HCT116 (cell line): ENCODE measurements at regions not wholly inside any gene's neighbourhood (a gene's known extent, or its start where the extent isn't known, plus 50 kb on each side); places are given as distances from the start of the nearest gene placed in this dataset.

Experiments used
- ATAC-seq: fragments of 200-7000 bp; cut with Tn5 transposase; 2 replicates; pipeline ENCODE4 v1.9.1; 2020; ENCODE audit warnings: mild to moderate bottlenecking, moderate library complexity
- BruUV-seq: library from RNA; stranded (reverse); fragments of 400-500 nt; replicated peaks from 2 replicates; lab custom pipeline; 2021; lab: Mats Ljungman, UMichigan
- CTCF ChIA-PET: fragments of 300-600 bp; sonication (Branson Sonifier 250); formaldehyde crosslinking; loops from one replicate; lab custom pipeline; 2021; ENCODE audit warnings: antibody characterized with exemption; lab: Charles Lee
- POLR2A ChIA-PET: fragments of 300-600, 350-600 bp; sonication (Branson Sonifier 250); formaldehyde crosslinking; loops from one replicate; lab custom pipeline; 2021; ENCODE audit warnings: antibody characterized with exemption; lab: Charles Lee
- RAD21 ChIA-PET, 2 experiments: fragments of 300-600 bp; sonication (Branson Sonifier 250); formaldehyde crosslinking; loops; one replicate each; lab custom pipeline; 2023; ENCODE audit warnings: low total read pairs in 2 of 2; ENCODE audit not compliant: uncharacterized antibody in 2 of 2, unreplicated experiment in 2 of 2, low non-redundant PET in 1 of 2; lab: Charles Lee
- DNase-seq: peaks from one replicate; pipeline ENCODE4 v3.0.0-alpha.2; 2010; ENCODE audit warnings: low read depth, low spot score
- H2AFZ ChIP-seq: fragments of 200-600 bp; shearing (Covaris generic), sonication (generic); 2 replicates; pipeline ENCODE4 v1.6.1; 2017; ENCODE audit warnings: low read depth, mixed run types, mixed read lengths, antibody characterized with exemption, low read length; ENCODE audit not compliant: poor library complexity, severe bottlenecking
- H3K27ac ChIP-seq: 2 replicates; pipeline ENCODE4 v1.5.1; 2012; ENCODE audit warnings: low read depth, low read length
- H3K27me3 ChIP-seq: fragments of 200-600 bp; sonication (generic); 2 replicates; pipeline ENCODE4 v1.6.1; 2016; ENCODE audit warnings: mixed run types, low read length, mixed read lengths; ENCODE audit not compliant: insufficient read depth
- H3K36me3 ChIP-seq, 2 experiments: fragments of 200-500 bp in 1 of 2; fragments of 200-600 bp in 1 of 2; sonication (Bioruptor generic) in 1 of 2; sonication (generic) in 1 of 2; 2 replicates each; pipeline versions ENCODE4 v1.5.1 to v1.6.1; 2014 to 2016; ENCODE audit warnings: low read length in 2 of 2, inconsistent platforms in 1 of 2, mixed read lengths in 1 of 2, mixed run types in 1 of 2; ENCODE audit not compliant: insufficient read depth in 2 of 2, control insufficient read depth in 1 of 2
- H3K4me1 ChIP-seq, 2 experiments: fragments of 200-600 bp in 1 of 2; sonication (generic) in 1 of 2; 2 replicates each; pipeline versions ENCODE4 v1.5.1 to v1.6.1; 2012 to 2017; ENCODE audit warnings: low read length in 2 of 2, inconsistent platforms in 1 of 2, mild to moderate bottlenecking in 1 of 2, mixed read lengths in 1 of 2, mixed run types in 1 of 2, moderate library complexity in 1 of 2; ENCODE audit not compliant: insufficient read depth in 2 of 2, control insufficient read depth in 1 of 2
- H3K4me2 ChIP-seq: fragments of 200-600 bp; sonication (generic); 2 replicates; pipeline ENCODE4 v1.6.1; 2017; ENCODE audit warnings: mixed run types, low read length, mixed read lengths
- H3K4me3 ChIP-seq, 2 experiments: fragments of 200-600 bp in 1 of 2; sonication (generic) in 1 of 2; replicated peaks in 1 of 2; 2 replicates each; pipeline ENCODE4 v1.5.1; 2011 to 2016; ENCODE audit warnings: low read length in 2 of 2, control low read depth in 1 of 2, low read depth in 1 of 2, mild to moderate bottlenecking in 1 of 2, mixed read lengths in 1 of 2, mixed run types in 1 of 2
- H3K79me2 ChIP-seq: fragments of 200-600 bp; sonication (generic); 2 replicates; pipeline ENCODE4 v1.6.1; 2017; ENCODE audit warnings: mild to moderate bottlenecking, mixed run types, low read length, moderate library complexity, mixed read lengths; ENCODE audit not compliant: insufficient read depth
- H3K9ac ChIP-seq: fragments of 200-600 bp; sonication (generic); 2 replicates; pipeline ENCODE4 v1.6.1; 2016; ENCODE audit warnings: low read length, mixed read lengths
- H3K9me2 ChIP-seq: fragments of 200-600 bp; sonication (generic), shearing (Covaris generic); 2 replicates; pipeline ENCODE4 v1.6.1; 2017; ENCODE audit warnings: mixed run types, mild to moderate bottlenecking, moderate library complexity; ENCODE audit not compliant: insufficient read depth
- H3K9me3 ChIP-seq, 2 experiments: fragments of 200-500 bp in 1 of 2; fragments of 200-600 bp in 1 of 2; sonication (Bioruptor generic) in 1 of 2; sonication (generic) in 1 of 2; 2 replicates each; pipeline ENCODE4 v1.6.1; 2014 to 2017; ENCODE audit warnings: low read length in 2 of 2, mixed read lengths in 2 of 2, inconsistent platforms in 1 of 2, low read depth in 1 of 2, mild to moderate bottlenecking in 1 of 2, mixed run types in 1 of 2, moderate library complexity in 1 of 2; ENCODE audit not compliant: control insufficient read depth in 1 of 2, insufficient read depth in 1 of 2
- H4K20me1 ChIP-seq: fragments of 200-600 bp; sonication (generic), shearing (Covaris generic); 2 replicates; pipeline ENCODE4 v1.6.1; 2017; ENCODE audit warnings: mixed run types, mild to moderate bottlenecking, moderate library complexity; ENCODE audit not compliant: insufficient read depth
- EZH2 ChIP-seq: fragments of 200-600 bp; sonication (generic); IDR thresholded peaks from 2 replicates; pipeline ENCODE4 v1.6.1; 2017; ENCODE audit warnings: antibody characterized with exemption, mixed run types
- JUND ChIP-seq: IDR thresholded peaks from 2 replicates; pipeline ENCODE4 v1.6.1; 2012
- POLR2A ChIP-seq: IDR thresholded peaks from 2 replicates; pipeline ENCODE4 v1.7.0; 2011; ENCODE audit warnings: borderline replicate concordance; ENCODE audit not compliant: insufficient read depth, insufficient read length; ENCODE audit errors: extremely low read depth
- SIN3A ChIP-seq: IDR thresholded peaks from 2 replicates; pipeline ENCODE4 v1.6.1; 2012; ENCODE audit warnings: low read depth
- SRF ChIP-seq: IDR thresholded peaks from 2 replicates; pipeline ENCODE4 v1.6.1; 2012; ENCODE audit warnings: low read depth
- TCF7L2 ChIP-seq: IDR thresholded peaks from 2 replicates; pipeline ENCODE4 v1.7.0; 2011; ENCODE audit warnings: borderline replicate concordance, inconsistent platforms; ENCODE audit not compliant: insufficient read depth, insufficient read length; ENCODE audit errors: extremely low read depth
- YY1 ChIP-seq: IDR thresholded peaks from 2 replicates; pipeline ENCODE4 v1.6.1; 2011; ENCODE audit warnings: low read length, low read depth, moderate library complexity, mild to moderate bottlenecking; ENCODE audit not compliant: insufficient replicate concordance; ENCODE audit errors: extremely low read depth
- ZFX ChIP-seq: fragments of 450-650 bp; IDR thresholded peaks from 2 replicates; pipeline ENCODE4 v1.6.1; 2017
- ZNF274 ChIP-seq: fragments of 200-500 bp; sonication (Bioruptor generic); IDR thresholded peaks from 2 replicates; pipeline ENCODE4 v1.6.1; 2014; ENCODE audit warnings: mild to moderate bottlenecking, low read depth, low read length, inconsistent platforms
- intact Hi-C: fragments of 100-400 bp; cut with micrococcal nuclease; formaldehyde crosslinking; loops from 2 replicates; pipeline ENCODE4 v1.10.0; 2022
- TF ChIP-seq, protein P1 (sequence below): IDR thresholded peaks from 2 replicates; pipeline ENCODE4 v1.6.1; 2012
- TF ChIP-seq, protein P2 (sequence below), 3 experiments: fragments of 200-600 bp in 1 of 3; sonication (generic) in 1 of 3; IDR thresholded peaks in 2 of 3; conservative IDR thresholded peaks in 1 of 3; 2 replicates each; pipeline ENCODE4 v1.5.1; 2012 to 2017; ENCODE audit warnings: low read depth in 2 of 3, low read length in 2 of 3, antibody characterized with exemption in 1 of 3, borderline replicate concordance in 1 of 3, control low read depth in 1 of 3, mild to moderate bottlenecking in 1 of 3, mixed read lengths in 1 of 3, mixed run types in 1 of 3, moderate library complexity in 1 of 3; ENCODE audit not compliant: insufficient read depth in 1 of 3
- TF ChIP-seq, protein P3 (sequence below): IDR thresholded peaks from 2 replicates; pipeline ENCODE4 v1.6.1; 2012; ENCODE audit warnings: low read depth
- TF ChIP-seq, protein P4 (sequence below): IDR thresholded peaks from 2 replicates; pipeline ENCODE4 v1.6.1; 2012

DNA sequence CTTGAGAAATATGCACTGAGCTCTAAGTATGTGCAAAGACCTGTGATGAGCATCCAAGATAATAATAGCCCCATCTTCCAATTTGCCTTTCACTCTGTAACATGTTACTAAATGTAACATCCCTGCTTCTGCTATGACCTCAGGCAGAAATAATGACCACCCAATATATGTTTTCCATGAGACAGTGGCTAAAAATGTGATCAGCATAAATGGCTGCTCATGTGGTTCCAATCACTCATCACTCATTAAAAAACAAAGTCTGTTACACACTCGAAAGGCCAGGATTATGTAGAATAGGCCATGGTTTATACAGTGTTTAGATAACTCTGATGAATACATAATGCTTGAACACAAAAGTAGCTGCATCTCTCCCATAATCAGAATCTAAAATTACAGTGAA lies 71.4 kb upstream of the MOCS2 start:
- Histone ChIP-seq H4K20me1 (no peaks in the 10 kb centered on the region), H3K27me3 (no peaks in the 10 kb centered on the region), H3K4me3 (no peak overlapping the region), H2AFZ (no peak overlapping the region), H3K4me2 (no peak overlapping the region), H3K4me1 (no peaks in the 10 kb centered on the region), H3K9me2 (no peaks in the 10 kb centered on the region), H3K36me3 (no peaks in the 10 kb centered on the region), H3K9ac (no peak overlapping the region), H3K79me2 (no peaks in the 10 kb centered on the region), H3K27ac (no peak overlapping the region), H3K9me3 (no peaks in the 10 kb centered on the region)
- intact Hi-C loops = no loop called here
- ChIA-PET RAD21 (no interaction called here), CTCF (no interaction called here), POLR2A (no interaction called here)
- ATAC-seq (no peak), DNase-seq (no peak)
- no peak for TF ChIP-seq POLR2A
- TF ChIP-seq TCF7L2 = no peak
- TF ChIP-seq, protein P1, sequence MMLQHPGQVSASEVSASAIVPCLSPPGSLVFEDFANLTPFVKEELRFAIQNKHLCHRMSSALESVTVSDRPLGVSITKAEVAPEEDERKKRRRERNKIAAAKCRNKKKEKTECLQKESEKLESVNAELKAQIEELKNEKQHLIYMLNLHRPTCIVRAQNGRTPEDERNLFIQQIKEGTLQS = no peak
- no peak for TF ChIP-seq YY1
- no peak for TF ChIP-seq EZH2
- no peak for TF ChIP-seq ZFX
- no peak for TF ChIP-seq ZNF274
- TF ChIP-seq SIN3A = no peak
- BruUV-seq = no TSS peak

DNA sequence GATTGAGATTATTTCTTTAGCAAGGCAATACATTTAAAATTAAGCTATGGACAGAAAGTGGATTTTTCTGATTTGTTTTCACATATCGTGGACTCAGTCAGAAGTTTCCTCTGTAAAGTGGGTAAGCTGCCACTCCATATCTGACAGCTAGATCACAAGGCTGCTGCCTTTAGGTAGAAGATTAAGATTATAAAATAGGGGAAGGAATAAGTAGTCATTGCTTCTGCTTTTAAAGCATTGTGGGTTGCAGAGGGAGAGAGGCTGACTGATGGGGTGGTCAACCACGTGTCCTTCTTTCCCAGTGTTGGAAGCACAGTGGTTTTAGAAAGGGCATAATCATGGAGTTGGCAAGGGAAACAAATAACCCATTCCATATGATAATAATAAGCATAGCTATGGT lies 74.3 kb upstream of the MOCS2 start:
- Histone ChIP-seq H3K36me3 (no peaks in the 10 kb centered on the region), H4K20me1 (no peaks in the 10 kb centered on the region), H3K27ac (no peak overlapping the region), H2AFZ (no peak overlapping the region), H3K4me1 (no peaks in the 10 kb centered on the region), H3K9me3 (no peaks in the 10 kb centered on the region), H3K4me3 (no peak overlapping the region), H3K79me2 (no peaks in the 10 kb centered on the region)
- no peak for ATAC-seq
- intact Hi-C loops = no loop called here
- BruUV-seq = no TSS peak
- RAD21 ChIA-PET = no interaction called here
- CTCF ChIA-PET = no interaction called here
- POLR2A ChIA-PET = no interaction called here
- no peak for TF ChIP-seq POLR2A
- TF ChIP-seq, protein P2, sequence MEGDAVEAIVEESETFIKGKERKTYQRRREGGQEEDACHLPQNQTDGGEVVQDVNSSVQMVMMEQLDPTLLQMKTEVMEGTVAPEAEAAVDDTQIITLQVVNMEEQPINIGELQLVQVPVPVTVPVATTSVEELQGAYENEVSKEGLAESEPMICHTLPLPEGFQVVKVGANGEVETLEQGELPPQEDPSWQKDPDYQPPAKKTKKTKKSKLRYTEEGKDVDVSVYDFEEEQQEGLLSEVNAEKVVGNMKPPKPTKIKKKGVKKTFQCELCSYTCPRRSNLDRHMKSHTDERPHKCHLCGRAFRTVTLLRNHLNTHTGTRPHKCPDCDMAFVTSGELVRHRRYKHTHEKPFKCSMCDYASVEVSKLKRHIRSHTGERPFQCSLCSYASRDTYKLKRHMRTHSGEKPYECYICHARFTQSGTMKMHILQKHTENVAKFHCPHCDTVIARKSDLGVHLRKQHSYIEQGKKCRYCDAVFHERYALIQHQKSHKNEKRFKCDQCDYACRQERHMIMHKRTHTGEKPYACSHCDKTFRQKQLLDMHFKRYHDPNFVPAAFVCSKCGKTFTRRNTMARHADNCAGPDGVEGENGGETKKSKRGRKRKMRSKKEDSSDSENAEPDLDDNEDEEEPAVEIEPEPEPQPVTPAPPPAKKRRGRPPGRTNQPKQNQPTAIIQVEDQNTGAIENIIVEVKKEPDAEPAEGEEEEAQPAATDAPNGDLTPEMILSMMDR (IDR thresholded peaks at IDR 0.05 in 2 of 3, conservative IDR thresholded peaks at IDR 0.05 in 1 of 3; ENCODE audit: borderline replicate concordance in 1 of 3, insufficient read depth in 1 of 3, low read depth in 2 of 3, low read length in 2 of 3) = no peak
- no peak for TF ChIP-seq TCF7L2
- TF ChIP-seq, protein P3, sequence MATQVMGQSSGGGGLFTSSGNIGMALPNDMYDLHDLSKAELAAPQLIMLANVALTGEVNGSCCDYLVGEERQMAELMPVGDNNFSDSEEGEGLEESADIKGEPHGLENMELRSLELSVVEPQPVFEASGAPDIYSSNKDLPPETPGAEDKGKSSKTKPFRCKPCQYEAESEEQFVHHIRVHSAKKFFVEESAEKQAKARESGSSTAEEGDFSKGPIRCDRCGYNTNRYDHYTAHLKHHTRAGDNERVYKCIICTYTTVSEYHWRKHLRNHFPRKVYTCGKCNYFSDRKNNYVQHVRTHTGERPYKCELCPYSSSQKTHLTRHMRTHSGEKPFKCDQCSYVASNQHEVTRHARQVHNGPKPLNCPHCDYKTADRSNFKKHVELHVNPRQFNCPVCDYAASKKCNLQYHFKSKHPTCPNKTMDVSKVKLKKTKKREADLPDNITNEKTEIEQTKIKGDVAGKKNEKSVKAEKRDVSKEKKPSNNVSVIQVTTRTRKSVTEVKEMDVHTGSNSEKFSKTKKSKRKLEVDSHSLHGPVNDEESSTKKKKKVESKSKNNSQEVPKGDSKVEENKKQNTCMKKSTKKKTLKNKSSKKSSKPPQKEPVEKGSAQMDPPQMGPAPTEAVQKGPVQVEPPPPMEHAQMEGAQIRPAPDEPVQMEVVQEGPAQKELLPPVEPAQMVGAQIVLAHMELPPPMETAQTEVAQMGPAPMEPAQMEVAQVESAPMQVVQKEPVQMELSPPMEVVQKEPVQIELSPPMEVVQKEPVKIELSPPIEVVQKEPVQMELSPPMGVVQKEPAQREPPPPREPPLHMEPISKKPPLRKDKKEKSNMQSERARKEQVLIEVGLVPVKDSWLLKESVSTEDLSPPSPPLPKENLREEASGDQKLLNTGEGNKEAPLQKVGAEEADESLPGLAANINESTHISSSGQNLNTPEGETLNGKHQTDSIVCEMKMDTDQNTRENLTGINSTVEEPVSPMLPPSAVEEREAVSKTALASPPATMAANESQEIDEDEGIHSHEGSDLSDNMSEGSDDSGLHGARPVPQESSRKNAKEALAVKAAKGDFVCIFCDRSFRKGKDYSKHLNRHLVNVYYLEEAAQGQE = no peak
- TF ChIP-seq SIN3A = no peak
- no peak for TF ChIP-seq SRF
- TF ChIP-seq, protein P4, sequence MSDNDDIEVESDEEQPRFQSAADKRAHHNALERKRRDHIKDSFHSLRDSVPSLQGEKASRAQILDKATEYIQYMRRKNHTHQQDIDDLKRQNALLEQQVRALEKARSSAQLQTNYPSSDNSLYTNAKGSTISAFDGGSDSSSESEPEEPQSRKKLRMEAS = no peak
- no peak for TF ChIP-seq JUND
- no peak for TF ChIP-seq ZNF274
- TF ChIP-seq, all 23 proteins: peak for 0
- H3K4me2 ChIP-seq = no peak overlapping the region
- DNase-seq = no peak
- no peak overlapping the region for H3K9ac ChIP-seq
- no peaks in the 10 kb centered on the region for H3K27me3 ChIP-seq
- no peaks in the 10 kb centered on the region for H3K9me2 ChIP-seq
